ENCODE measurements at regions not wholly inside any gene's neighbourhood (a gene's known extent, or its start where the extent isn't known, plus 50 kb on each side); places are given as distances from the start of the nearest gene placed in this dataset.
A peak's percentile ranks its signal among the peaks of the same experiment; 100 is the strongest.

- no peak overlapping the region for H3K4me3 ChIP-seq (ENCODE audit: extremely low read depth in 1 of 4, insufficient read depth in 2 of 4, low read depth in 3 of 4, low read length in 4 of 4)
- no peaks in the 10 kb centered on the region for H3K9me3 ChIP-seq (ENCODE audit: insufficient read depth in 2 of 2, low read depth in 1 of 2, low read length in 1 of 2)
- no peak overlapping the region for H3K14ac ChIP-seq (ENCODE audit: insufficient read length)
- H2BK15ac ChIP-seq (ENCODE audit: low read length), result no peak overlapping the region
- peak overlapping the region; percentile 55 for H4K5ac ChIP-seq (ENCODE audit: insufficient read length, low read depth, low read length)
- ChIA-PET CTCF (ENCODE audit: partially characterized antibody) (interaction anchor here (0.8 to 1.4 kb wide), 4 partner anchors 23 to 354 kb away, joined by 3 to 5 read pairs (median 4); no protein-coding TSS in a partner anchor), POLR2A (ENCODE audit: partially characterized antibody) (no interaction called here)
- peak overlapping the region; percentile 96 for H2BK12ac ChIP-seq (ENCODE audit: low read depth, low read length)
- no peak overlapping the region for H2AFZ ChIP-seq (ENCODE audit: low read length)
- H2BK120ac ChIP-seq (replicated peaks; ENCODE audit: low read depth, low read length), result peak overlapping the region; percentile 96
- no peak overlapping the region for H3K4me2 ChIP-seq (ENCODE audit: insufficient read depth in 1 of 2, low read depth in 2 of 2, low read length in 2 of 2)
- H3K4ac ChIP-seq (replicated peaks; ENCODE audit: insufficient read length, low read depth, low read length), result no peak overlapping the region
- no peaks in the 10 kb centered on the region for H3K27me3 ChIP-seq (replicated peaks in 1 of 4; ENCODE audit: control insufficient read depth in 3 of 4, extremely low read depth in 1 of 4, insufficient read depth in 3 of 4, low read length in 3 of 4)
- H3K79me2 ChIP-seq (ENCODE audit: control insufficient read depth in 1 of 2, insufficient read depth in 2 of 2, low read length in 2 of 2), result no peaks in the 10 kb centered on the region
- H3K79me1 ChIP-seq (ENCODE audit: low read depth, low read length), result no peaks in the 10 kb centered on the region
- peak overlapping the region; percentile 98 for H3K18ac ChIP-seq (ENCODE audit: extremely low read depth, low read length)
- DNase-seq (ENCODE audit: low read depth in 1 of 2, low spot score in 2 of 2), result no peak
- no peaks in the 10 kb centered on the region for H4K20me1 ChIP-seq (replicated peaks in 1 of 2; ENCODE audit: control insufficient read depth in 1 of 2, insufficient read depth in 2 of 2, low read length in 2 of 2)
- no peak overlapping the region for H3K56ac ChIP-seq (replicated peaks; ENCODE audit: insufficient read length, low read depth, low read length)
- peak overlapping the region; percentile 92; the same call in 1 of the 2 replicates for H2BK20ac ChIP-seq (ENCODE audit: low read length)
- H2AK5ac ChIP-seq (ENCODE audit: low read depth, low read length), result peak overlapping the region; percentile 98
- peaks cover 0 to 4% (median 0%) of the 10 kb centered on the region in 4 experiments; a peak in 1 of 8 replicates for H3K36me3 ChIP-seq (ENCODE audit: control insufficient read depth in 2 of 4, insufficient read depth in 4 of 4, low read length in 3 of 4)
- no peak overlapping the region for H4K8ac ChIP-seq (ENCODE audit: extremely low read depth, insufficient read depth, low read length)
- no peak for FAIRE-seq
- no peak overlapping the region for H3K23ac ChIP-seq (ENCODE audit: insufficient read length)
- no peak overlapping the region for H3K9ac ChIP-seq (replicated peaks in 1 of 4; ENCODE audit: extremely low read depth in 1 of 4, low read depth in 3 of 4, low read length in 3 of 4)
- peak overlapping the region; percentile 87; the same call in 1 of the 2 replicates for H3K27ac ChIP-seq (ENCODE audit: low read depth, low read length)
- H4K91ac ChIP-seq (replicated peaks; ENCODE audit: insufficient read length, low read length), result peak overlapping the region; percentile 97
- peak; percentile 53 to 57 for TF ChIP-seq RAD21 (IDR thresholded peaks at IDR 0.05 in 1 of 2, conservative IDR thresholded peaks at IDR 0.05 in 1 of 2; ENCODE audit: low read depth in 2 of 2, low read length in 2 of 2)
- no peak for TF ChIP-seq HDAC6 (IDR thresholded peaks at IDR 0.05; ENCODE audit: low read depth, low read length)
- no peak for TF ChIP-seq TAF1 (IDR thresholded peaks at IDR 0.05; ENCODE audit: low read depth, low read length)
- no peak for TF ChIP-seq JUN (IDR thresholded peaks at IDR 0.05; ENCODE audit: low read depth, low read length)
- TF ChIP-seq HDAC2 (IDR thresholded peaks at IDR 0.05; ENCODE audit: borderline replicate concordance in 1 of 2, low read depth in 2 of 2, low read length in 2 of 2), result no peak
- TF ChIP-seq CTCF (IDR thresholded peaks at IDR 0.05; ENCODE audit: control extremely low read depth in 1 of 3, insufficient read depth in 1 of 3, low read depth in 1 of 3, low read length in 3 of 3), result peak in 1 of 3 experiments; percentile 22; a peak in 1 of 4 replicates
- no peaks in the 10 kb centered on the region; the same call in 1 of the 2 replicates for H3K23me2 ChIP-seq (ENCODE audit: low read depth, low read length)
- H3K4me1 ChIP-seq (replicated peaks in 1 of 4; ENCODE audit: control insufficient read depth in 3 of 4, insufficient read depth in 4 of 4, low read length in 3 of 4), result peaks cover 16 to 33% (median 21%) of the 10 kb centered on the region in 4 experiments
- peak overlapping the region; percentile 97; the same call in 1 of the 2 replicates for H2BK5ac ChIP-seq (ENCODE audit: low read depth, low read length)
- 3% methylated on average over 2 of the region's 2 CpGs; no CpG with 5 or more reads in 1 of the 2 experiments for WGBS, 2 experiments (ENCODE audit: extremely low coverage in 1 of 2, insufficient coverage in 1 of 2, insufficient read length in 1 of 2, insufficient replicate concordance in 2 of 2, low coverage in 1 of 2, low lambda C conversion rate in 2 of 2, missing lambda C conversion rate in 1 of 2)
Observed at GRCh38 chr9:28971881-28972280, 1398.6 kb upstream of the C9orf72 start.
